Adipose tissue (tissue), 3 donors: ENCODE measurements at regions not wholly inside any gene's neighbourhood (a gene's known extent, or its start where the extent isn't known, plus 50 kb on each side); places are given as distances from the start of the nearest gene placed in this dataset.

ENCODE experiments used
- H3K27ac ChIP-seq: one replicate; pipeline ENCODE4 v1.5.1; 2013; ENCODE audit warnings: low read depth, low read length
- WGBS, 3 donors: extraction: QIAGEN DNeasy Blood & Tissue Kit; methylation state at CpG; one replicate each; pipeline ENCODE4 v1.1.7; 2013; 5-methylcytosine and 5-hydroxymethylcytosine counted together
- donor health status: healthy with polysubstance abuse.
- donor health status: Bipolar disorder and iron deficiency.
- donor health status: healthy.

- no peak overlapping the region for H3K27ac ChIP-seq
- WGBS, 3 donors = 83 to 95% (median 92%) methylated on average over 3 of the region's 3 CpGs
Measured at GRCh38 chr4:123081971-123082370, 159.6 kb upstream of the NUDT6 start.

- no peak overlapping the region for H3K27ac ChIP-seq
- 52 to 60% (median 55%) methylated on average over 3 of the region's 3 CpGs for WGBS, 3 donors
Measured at GRCh38 chr4:123083646-123084045, 161.2 kb upstream of the NUDT6 start.

- 36 to 76% (median 40%) methylated on average over 4 of the region's 4 CpGs for WGBS, 3 donors
- no peak overlapping the region for H3K27ac ChIP-seq
Measured at GRCh38 chr4:123088501-123088900, 166.1 kb upstream of the NUDT6 start.

- no peak overlapping the region for H3K27ac ChIP-seq
- 49 to 92% (median 72%) methylated on average over 2 of the region's 2 CpGs for WGBS, 3 donors
Measured at GRCh38 chr4:123090886-123091285, 168.5 kb upstream of the NUDT6 start.

- no peak overlapping the region for H3K27ac ChIP-seq
- WGBS, 3 donors = 97 to 100% (median 98%) methylated on average over 1 of the region's 1 CpG
Measured at GRCh38 chr4:123092586-123092985, 170.2 kb upstream of the NUDT6 start.

- H3K27ac ChIP-seq = no peak overlapping the region
- WGBS, 3 donors = 94 to 95% (median 95%) methylated on average over 3 of the region's 3 CpGs
Measured at GRCh38 chr4:123093236-123093635, 170.8 kb upstream of the NUDT6 start.

GRCh38 chr4:123096038-123096437 lies 173.6 kb upstream of the NUDT6 start:
- H3K27ac ChIP-seq = no peak overlapping the region
- WGBS, 3 donors = 72 to 87% (median 73%) methylated on average over 4 of the region's 4 CpGs

GRCh38 chr4:123102897-123103471 lies 180.6 kb upstream of the NUDT6 start:
- WGBS, 3 donors = 52 to 58% (median 55%) methylated on average over 3 of the region's 3 CpGs
- H3K27ac ChIP-seq = no peak overlapping the region

- H3K27ac ChIP-seq = no peak overlapping the region
- WGBS, 3 donors = 66 to 72% (median 68%) methylated on average over 3 of the region's 3 CpGs
Measured at GRCh38 chr4:123104310-123105025, 182.1 kb upstream of the NUDT6 start.

GRCh38 chr4:123105026-123105420 lies 182.6 kb upstream of the NUDT6 start:
- 82 to 95% (median 88%) methylated on average over 5 of the region's 5 CpGs for WGBS, 3 donors
- H3K27ac ChIP-seq = no peak overlapping the region

GRCh38 chr4:123106747-123107146 lies 184.3 kb upstream of the NUDT6 start:
- no peak overlapping the region for H3K27ac ChIP-seq
- WGBS, 3 donors = 96 to 98% (median 98%) methylated on average over 8 of the region's 8 CpGs

GRCh38 chr4:123107444-123108252 lies 185.3 kb upstream of the NUDT6 start:
- H3K27ac ChIP-seq = no peak overlapping the region
- WGBS, 3 donors = 96 to 98% (median 97%) methylated on average over 16 of the region's 16 CpGs

GRCh38 chr4:123109139-123109538 lies 186.7 kb upstream of the NUDT6 start:
- no peak overlapping the region for H3K27ac ChIP-seq
- 80 to 92% (median 90%) methylated on average over 2 of the region's 2 CpGs for WGBS, 3 donors

- H3K27ac ChIP-seq = no peak overlapping the region
- WGBS, 3 donors = 36 to 49% (median 48%) methylated on average over 1 of the region's 1 CpG
Measured at GRCh38 chr4:123110147-123110546, 187.8 kb upstream of the NUDT6 start.

- H3K27ac ChIP-seq = no peak overlapping the region
Measured at GRCh38 chr4:123110685-123111084, 188.3 kb upstream of the NUDT6 start.

GRCh38 chr4:123113155-123113554 lies 190.8 kb upstream of the NUDT6 start:
- no peak overlapping the region for H3K27ac ChIP-seq
- WGBS, 3 donors = 58 to 80% (median 65%) methylated on average over 3 of the region's 3 CpGs

More at GRCh38 chr4:123110685-123111084, 188.3 kb upstream of the NUDT6 start:
- WGBS, 3 donors = 64 to 90% (median 87%) methylated on average over 2 of the region's 2 CpGs

GRCh38 chr4:123114084-123114914 lies 191.9 kb upstream of the NUDT6 start:
- WGBS, 3 donors = 96 to 97% (median 97%) methylated on average over 9 of the region's 9 CpGs
- no peak overlapping the region for H3K27ac ChIP-seq

GRCh38 chr4:123114915-123115756 lies 192.7 kb upstream of the NUDT6 start:
- no peak overlapping the region for H3K27ac ChIP-seq
- 97 to 98% (median 98%) methylated on average over 39 of the region's 39 CpGs for WGBS, 3 donors
